ENCODE measurements at regions not wholly inside any gene's neighbourhood (a gene's known extent, or its start where the extent isn't known, plus 50 kb on each side); places are given as distances from the start of the nearest gene placed in this dataset.

GRCh38 chr10:47241946-47242867, 57.8 kb upstream of the GDF10 start:
- TF ChIP-seq, protein P1, sequence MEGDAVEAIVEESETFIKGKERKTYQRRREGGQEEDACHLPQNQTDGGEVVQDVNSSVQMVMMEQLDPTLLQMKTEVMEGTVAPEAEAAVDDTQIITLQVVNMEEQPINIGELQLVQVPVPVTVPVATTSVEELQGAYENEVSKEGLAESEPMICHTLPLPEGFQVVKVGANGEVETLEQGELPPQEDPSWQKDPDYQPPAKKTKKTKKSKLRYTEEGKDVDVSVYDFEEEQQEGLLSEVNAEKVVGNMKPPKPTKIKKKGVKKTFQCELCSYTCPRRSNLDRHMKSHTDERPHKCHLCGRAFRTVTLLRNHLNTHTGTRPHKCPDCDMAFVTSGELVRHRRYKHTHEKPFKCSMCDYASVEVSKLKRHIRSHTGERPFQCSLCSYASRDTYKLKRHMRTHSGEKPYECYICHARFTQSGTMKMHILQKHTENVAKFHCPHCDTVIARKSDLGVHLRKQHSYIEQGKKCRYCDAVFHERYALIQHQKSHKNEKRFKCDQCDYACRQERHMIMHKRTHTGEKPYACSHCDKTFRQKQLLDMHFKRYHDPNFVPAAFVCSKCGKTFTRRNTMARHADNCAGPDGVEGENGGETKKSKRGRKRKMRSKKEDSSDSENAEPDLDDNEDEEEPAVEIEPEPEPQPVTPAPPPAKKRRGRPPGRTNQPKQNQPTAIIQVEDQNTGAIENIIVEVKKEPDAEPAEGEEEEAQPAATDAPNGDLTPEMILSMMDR (tag by site-specific recombination; IDR thresholded peaks at IDR 0.05) = no peak
- TF ChIP-seq ZNF677 (tag by site-specific recombination; IDR thresholded peaks at IDR 0.05) (no peak), ZNF311 (tag by site-specific recombination; IDR thresholded peaks at IDR 0.05; ENCODE audit: borderline replicate concordance) (no peak), KLF9 (tag by site-specific recombination; IDR thresholded peaks at IDR 0.05; ENCODE audit: low read depth) (no peak), ZNF19 (tag by site-specific recombination; IDR thresholded peaks at IDR 0.05; ENCODE audit: low read depth) (no peak)

Measured in HEK293 (cell line).